PC-9 (cell line): ENCODE measurements at regions not wholly inside any gene's neighbourhood (a gene's known extent, or its start where the extent isn't known, plus 50 kb on each side); places are given as distances from the start of the nearest gene placed in this dataset.

Experiments used
- BruUV-seq: library from RNA; stranded (reverse); fragments of 400-500 nt; replicated peaks from 2 replicates; lab custom pipeline; 2021; lab: Mats Ljungman, UMichigan
- CTCF ChIA-PET: fragments of 300-600 bp; sonication (Branson Sonifier 250); formaldehyde crosslinking; loops from one replicate; lab custom pipeline; 2022; ENCODE audit warnings: antibody characterized with exemption; lab: Charles Lee
- POLR2A ChIA-PET: fragments of 300-600 bp; sonication (Branson Sonifier 250); formaldehyde crosslinking; loops from one replicate; lab custom pipeline; 2022; ENCODE audit warnings: antibody characterized with exemption; ENCODE audit not compliant: unreplicated experiment; lab: Charles Lee
- DNase-seq, 2 experiments: peaks; one replicate each; pipeline versions ENCODE4 v3.0.0 to v3.0.0-alpha.2; 2015 to 2022; ENCODE audit warnings: mixed read lengths in 1 of 2
- H2AFZ ChIP-seq: fragments of 200-600 bp; sonication (generic); 2 replicates; pipeline ENCODE4 v1.8.1; 2017; ENCODE audit warnings: antibody characterized with exemption
- H3F3A ChIP-seq: fragments of 200-600 bp; sonication (generic); 2 replicates; pipeline ENCODE4 v1.8.1; 2017; ENCODE audit warnings: antibody characterized with exemption, mild to moderate bottlenecking, low read depth; ENCODE audit not compliant: insufficient read depth
- H3K27ac ChIP-seq: fragments of 200-600 bp; sonication (generic); 2 replicates; pipeline ENCODE4 v1.6.1; 2016; ENCODE audit warnings: mixed run types
- H3K27me3 ChIP-seq: fragments of 200-600 bp; sonication (generic); 2 replicates; pipeline ENCODE4 v1.6.1; 2016; ENCODE audit warnings: low read depth, mixed run types; ENCODE audit not compliant: insufficient read depth
- H3K36me3 ChIP-seq: fragments of 200-600 bp; sonication (generic); 2 replicates; pipeline ENCODE4 v1.6.1; 2016; ENCODE audit warnings: low read depth, mixed run types
- H3K4me1 ChIP-seq: fragments of 200-600 bp; sonication (generic); replicated peaks from 2 replicates; pipeline ENCODE4 v1.6.1; 2016; ENCODE audit warnings: mixed run types; ENCODE audit not compliant: insufficient read depth
- H3K4me2 ChIP-seq: fragments of 200-600 bp; sonication (generic); 2 replicates; pipeline ENCODE4 v1.6.1; 2017; ENCODE audit warnings: mixed run types
- H3K4me3 ChIP-seq: fragments of 200-600 bp; sonication (generic); 2 replicates; pipeline ENCODE4 v1.6.1; 2016; ENCODE audit warnings: mixed run types
- H3K79me2 ChIP-seq: fragments of 200-600 bp; sonication (generic); 2 replicates; pipeline ENCODE4 v1.6.1; 2017; ENCODE audit warnings: low read depth, mixed run types
- H3K9me2 ChIP-seq: fragments of 200-600 bp; sonication (generic); 2 replicates; pipeline ENCODE4 v1.8.1; 2017; ENCODE audit warnings: mild to moderate bottlenecking; ENCODE audit not compliant: insufficient read depth
- H3K9me3 ChIP-seq: fragments of 200-600 bp; sonication (generic); 2 replicates; pipeline ENCODE4 v1.8.1; 2016; ENCODE audit warnings: low read depth; ENCODE audit not compliant: insufficient read depth
- H4K20me1 ChIP-seq: fragments of 200-600 bp; sonication (generic); 2 replicates; pipeline ENCODE4 v1.8.1; 2017; ENCODE audit not compliant: insufficient read depth
- CTCF ChIP-seq: fragments of 200-600 bp; sonication (generic); conservative IDR thresholded peaks from 2 replicates; pipeline ENCODE4 v1.6.1; 2017; ENCODE audit warnings: mixed run types, antibody characterized with exemption, mild to moderate bottlenecking, moderate library complexity
- EZH2 ChIP-seq: fragments of 200-600 bp; sonication (generic); IDR thresholded peaks from 2 replicates; pipeline ENCODE4 v1.8.0; 2017; ENCODE audit warnings: antibody characterized with exemption, low read depth
- intact Hi-C: fragments of 100-400 bp; cut with micrococcal nuclease; formaldehyde crosslinking; loops from one replicate; pipeline ENCODE4 v1.10.0; 2022; ENCODE audit not compliant: unreplicated experiment

DNA sequence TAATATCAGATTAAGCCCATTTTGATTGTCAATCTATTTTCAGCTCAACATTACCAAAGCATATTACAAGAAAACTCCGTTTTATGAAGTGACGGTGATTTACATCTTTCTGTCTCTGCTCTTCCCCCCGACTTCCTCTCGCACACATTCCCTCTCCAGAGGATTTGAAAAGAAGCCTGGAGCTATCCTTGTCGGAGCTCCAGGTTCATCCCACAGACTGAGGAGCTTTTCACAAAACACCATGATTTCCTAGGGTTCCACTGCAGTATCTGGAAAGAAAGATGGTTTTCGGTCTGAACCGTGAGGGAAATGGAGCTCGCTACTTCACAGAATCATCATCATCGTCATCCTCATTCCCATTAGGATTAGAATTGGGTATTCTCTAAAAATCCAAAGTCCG is 655.5 kb upstream of the MGMT start:
- peaks cover 21% of the 10 kb centered on the region for H3K27me3 ChIP-seq
- H3K27ac ChIP-seq: no peak overlapping the region
- no TSS peak for BruUV-seq
- H3K79me2 ChIP-seq: no peaks in the 10 kb centered on the region
- H3K4me2 ChIP-seq: no peak overlapping the region
- H3K4me3 ChIP-seq: no peak overlapping the region
- no peak for DNase-seq
- H3K36me3 ChIP-seq: no peaks in the 10 kb centered on the region
- ChIA-PET POLR2A (no interaction called here), CTCF (no interaction called here)
- H3K9me3 ChIP-seq: no peaks in the 10 kb centered on the region
- no peaks in the 10 kb centered on the region for H3K9me2 ChIP-seq
- H2AFZ ChIP-seq: no peak overlapping the region
- H3K4me1 ChIP-seq: no peaks in the 10 kb centered on the region
- no peak for TF ChIP-seq EZH2
- TF ChIP-seq CTCF: no peak
- intact Hi-C loops: no loop called here
- no peaks in the 10 kb centered on the region for H4K20me1 ChIP-seq
- no peaks in the 10 kb centered on the region for H3F3A ChIP-seq

- no peak for TF ChIP-seq EZH2
- no peak for TF ChIP-seq CTCF
- no peaks in the 10 kb centered on the region for H3K79me2 ChIP-seq
- H3K36me3 ChIP-seq: no peaks in the 10 kb centered on the region
- no peaks in the 10 kb centered on the region for H3F3A ChIP-seq
- ChIA-PET CTCF (no interaction called here), POLR2A (no interaction called here)
- H3K27ac ChIP-seq: no peak overlapping the region
- no peaks in the 10 kb centered on the region for H3K4me1 ChIP-seq
- no peaks in the 10 kb centered on the region for H4K20me1 ChIP-seq
- H3K9me3 ChIP-seq: no peaks in the 10 kb centered on the region
- no peak overlapping the region for H3K4me2 ChIP-seq
- BruUV-seq: no TSS peak
- intact Hi-C loops: no loop called here
- DNase-seq: no peak
- no peak overlapping the region for H2AFZ ChIP-seq
- H3K27me3 ChIP-seq: peaks cover 21% of the 10 kb centered on the region
- H3K9me2 ChIP-seq: no peaks in the 10 kb centered on the region
- H3K4me3 ChIP-seq: no peak overlapping the region
Measured at GRCh38 chr10:128812000-128812399, 655.0 kb upstream of the MGMT start.

GRCh38 chr10:128813574-128813973 is 653.5 kb upstream of the MGMT start:
- H2AFZ ChIP-seq: no peak overlapping the region
- no peaks in the 10 kb centered on the region for H4K20me1 ChIP-seq
- peaks cover 21% of the 10 kb centered on the region for H3K27me3 ChIP-seq
- H3K36me3 ChIP-seq: no peaks in the 10 kb centered on the region
- no peak overlapping the region for H3K27ac ChIP-seq
- no peaks in the 10 kb centered on the region for H3F3A ChIP-seq
- ChIA-PET CTCF (no interaction called here), POLR2A (no interaction called here)
- intact Hi-C loops: no loop called here
- TF ChIP-seq EZH2: no peak
- TF ChIP-seq CTCF: no peak
- H3K9me2 ChIP-seq: no peaks in the 10 kb centered on the region
- H3K4me1 ChIP-seq: no peaks in the 10 kb centered on the region
- H3K79me2 ChIP-seq: no peaks in the 10 kb centered on the region
- DNase-seq: no peak
- H3K4me3 ChIP-seq: no peak overlapping the region
- no peak overlapping the region for H3K4me2 ChIP-seq
- no peaks in the 10 kb centered on the region for H3K9me3 ChIP-seq
- BruUV-seq: no TSS peak
